Panc1 (cell line): ENCODE measurements at regions not wholly inside any gene's neighbourhood (a gene's known extent, or its start where the extent isn't known, plus 50 kb on each side); places are given as distances from the start of the nearest gene placed in this dataset.

ENCODE experiments used
- POLR2AphosphoS5 ChIP-seq: IDR thresholded peaks from 2 replicates; pipeline ENCODE4 v1.6.1; 2012; ENCODE audit warnings: mild to moderate bottlenecking, low read depth, low read length, moderate library complexity
- TCF7L2 ChIP-seq: IDR thresholded peaks from 2 replicates; pipeline ENCODE4 v1.6.1; 2011; ENCODE audit warnings: mild to moderate bottlenecking, low read depth, low read length, inconsistent platforms
- TF ChIP-seq, protein P1 (sequence below): fragments of 450-650 bp; IDR thresholded peaks from 2 replicates; pipeline ENCODE4 v1.5.1; 2017; ENCODE audit warnings: mild to moderate bottlenecking

DNA sequence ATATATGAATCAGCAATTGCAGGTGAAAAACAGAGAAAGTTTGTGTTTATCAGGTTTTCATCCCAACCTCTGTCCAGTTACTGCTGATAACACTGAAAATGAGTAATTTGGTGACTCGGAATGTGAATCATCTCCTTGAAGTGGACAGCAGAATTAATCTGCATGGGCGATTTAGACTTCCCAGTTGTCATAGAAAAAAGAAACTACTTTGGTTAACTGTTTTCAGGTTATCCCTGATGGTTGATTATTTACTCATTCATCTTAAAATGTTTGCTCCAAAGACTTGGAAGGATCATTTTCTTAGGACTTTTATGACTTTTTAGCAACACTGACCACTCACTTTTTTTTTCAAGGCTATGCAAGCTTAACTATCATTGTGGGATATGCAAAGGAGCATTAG is 504.1 kb upstream of the ANKRD30A start:
- no peak for TF ChIP-seq POLR2AphosphoS5
- TF ChIP-seq, protein P1, sequence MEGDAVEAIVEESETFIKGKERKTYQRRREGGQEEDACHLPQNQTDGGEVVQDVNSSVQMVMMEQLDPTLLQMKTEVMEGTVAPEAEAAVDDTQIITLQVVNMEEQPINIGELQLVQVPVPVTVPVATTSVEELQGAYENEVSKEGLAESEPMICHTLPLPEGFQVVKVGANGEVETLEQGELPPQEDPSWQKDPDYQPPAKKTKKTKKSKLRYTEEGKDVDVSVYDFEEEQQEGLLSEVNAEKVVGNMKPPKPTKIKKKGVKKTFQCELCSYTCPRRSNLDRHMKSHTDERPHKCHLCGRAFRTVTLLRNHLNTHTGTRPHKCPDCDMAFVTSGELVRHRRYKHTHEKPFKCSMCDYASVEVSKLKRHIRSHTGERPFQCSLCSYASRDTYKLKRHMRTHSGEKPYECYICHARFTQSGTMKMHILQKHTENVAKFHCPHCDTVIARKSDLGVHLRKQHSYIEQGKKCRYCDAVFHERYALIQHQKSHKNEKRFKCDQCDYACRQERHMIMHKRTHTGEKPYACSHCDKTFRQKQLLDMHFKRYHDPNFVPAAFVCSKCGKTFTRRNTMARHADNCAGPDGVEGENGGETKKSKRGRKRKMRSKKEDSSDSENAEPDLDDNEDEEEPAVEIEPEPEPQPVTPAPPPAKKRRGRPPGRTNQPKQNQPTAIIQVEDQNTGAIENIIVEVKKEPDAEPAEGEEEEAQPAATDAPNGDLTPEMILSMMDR: no peak
- TF ChIP-seq TCF7L2: no peak
